ENCODE measurements at regions not wholly inside any gene's neighbourhood (a gene's known extent, or its start where the extent isn't known, plus 50 kb on each side); places are given as distances from the start of the nearest gene placed in this dataset.

DNA sequence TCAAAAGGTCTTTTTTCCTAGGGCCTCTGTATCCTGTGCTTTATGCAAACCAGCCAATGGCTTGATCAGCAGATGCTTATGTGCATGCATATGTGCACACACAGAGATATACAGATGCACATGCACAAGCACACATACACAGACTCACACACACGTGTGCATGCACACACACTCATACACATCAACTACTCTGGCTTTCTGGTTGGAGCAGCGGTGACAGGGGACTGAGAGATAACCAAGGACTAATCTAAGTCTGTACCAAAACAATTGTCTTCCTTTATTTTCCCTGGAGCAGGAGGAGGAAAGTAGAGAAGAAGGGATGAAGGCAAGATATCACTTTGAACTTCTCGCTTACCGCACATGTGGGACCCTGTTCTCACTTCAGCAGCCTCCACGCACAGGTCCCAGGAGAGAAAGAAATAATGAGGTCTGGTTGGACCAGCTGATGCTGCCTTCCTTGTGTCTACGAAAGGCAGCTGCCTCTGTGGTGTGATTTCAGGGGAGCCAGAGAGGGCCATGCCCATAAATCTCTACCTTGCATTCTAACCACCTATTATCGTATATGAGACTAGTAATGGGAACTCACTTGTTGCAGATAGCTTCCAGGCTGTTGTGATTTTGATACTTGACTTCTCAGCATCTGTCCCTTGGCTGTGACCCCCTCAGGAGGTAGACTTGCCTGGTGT lies 338.0 kb downstream of the EN1 start:
- no peak for TF ChIP-seq CTCF (IDR thresholded peaks at IDR 0.05; ENCODE audit: low read depth, low read length, poor library complexity, severe bottlenecking)
- no peak for TF ChIP-seq EZH2phosphoT487 (IDR thresholded peaks at IDR 0.05; ENCODE audit: borderline replicate concordance, low read length)
- H3K4me3 ChIP-seq (ENCODE audit: low read length), result no peak overlapping the region
- no peaks in the 10 kb centered on the region for H3F3A ChIP-seq (ENCODE audit: control insufficient read depth, insufficient read depth)
- no peaks in the 10 kb centered on the region for H3K4me1 ChIP-seq (ENCODE audit: control insufficient read depth, low read length)
- no peaks in the 10 kb centered on the region for H3K27me3 ChIP-seq (ENCODE audit: control insufficient read depth, low read length)
- H4K20me1 ChIP-seq (ENCODE audit: control insufficient read depth, insufficient read depth, low read depth, low read length), result no peaks in the 10 kb centered on the region
- no peak overlapping the region for H3K4me2 ChIP-seq (ENCODE audit: low read length)
- no peak overlapping the region for H3K27ac ChIP-seq (ENCODE audit: low read depth, low read length)
- no peaks in the 10 kb centered on the region for H3K9me2 ChIP-seq (replicated peaks; ENCODE audit: control insufficient read depth, low read length)
- no peaks in the 10 kb centered on the region for H3K79me2 ChIP-seq (ENCODE audit: control insufficient read depth, low read length)
- H3K9me3 ChIP-seq (ENCODE audit: control insufficient read depth, insufficient read depth, low read length), result no peaks in the 10 kb centered on the region
- no peaks in the 10 kb centered on the region for H3K36me3 ChIP-seq (ENCODE audit: control insufficient read depth, low read length)

DNA sequence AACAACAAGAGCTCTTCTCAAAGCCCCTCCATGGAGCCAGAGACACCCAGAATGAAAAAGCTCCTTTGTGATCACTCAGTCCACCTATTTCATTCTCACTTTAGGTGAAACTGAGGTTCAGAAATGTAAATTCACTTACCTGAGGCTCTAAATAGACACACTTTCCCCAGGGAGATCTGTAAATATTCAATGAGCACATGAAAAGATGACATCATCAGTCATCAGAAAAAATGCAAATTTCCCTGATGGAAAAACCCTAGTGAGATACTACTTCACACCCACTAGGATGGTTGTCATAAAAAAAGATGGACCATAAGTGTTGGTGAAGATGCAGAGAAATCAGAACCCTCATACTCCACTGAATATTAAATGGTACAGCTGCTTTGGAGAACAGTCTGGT lies 339.2 kb downstream of the EN1 start:
- TF ChIP-seq EZH2phosphoT487 (IDR thresholded peaks at IDR 0.05; ENCODE audit: borderline replicate concordance, low read length), result no peak
- no peak for TF ChIP-seq CTCF (IDR thresholded peaks at IDR 0.05; ENCODE audit: low read depth, low read length, poor library complexity, severe bottlenecking)

GRCh38 chr2:118505436-118505835 lies 342.0 kb downstream of the EN1 start:
- Histone ChIP-seq H3K9me2 (replicated peaks; ENCODE audit: control insufficient read depth, low read length) (no peaks in the 10 kb centered on the region), H3K4me1 (ENCODE audit: control insufficient read depth, low read length) (no peaks in the 10 kb centered on the region), H3K27me3 (ENCODE audit: control insufficient read depth, low read length) (no peaks in the 10 kb centered on the region), H3K27ac (ENCODE audit: low read depth, low read length) (no peak overlapping the region), H3K4me3 (ENCODE audit: low read length) (no peak overlapping the region), H4K20me1 (ENCODE audit: control insufficient read depth, insufficient read depth, low read depth, low read length) (no peaks in the 10 kb centered on the region), H3K9me3 (ENCODE audit: control insufficient read depth, insufficient read depth, low read length) (no peaks in the 10 kb centered on the region), H3K36me3 (ENCODE audit: control insufficient read depth, low read length) (no peaks in the 10 kb centered on the region), H3K4me2 (ENCODE audit: low read length) (no peak overlapping the region), H3F3A (ENCODE audit: control insufficient read depth, insufficient read depth) (no peaks in the 10 kb centered on the region), H3K79me2 (ENCODE audit: control insufficient read depth, low read length) (no peaks in the 10 kb centered on the region)
- TF ChIP-seq EZH2phosphoT487 (IDR thresholded peaks at IDR 0.05; ENCODE audit: borderline replicate concordance, low read length) (no peak), CTCF (IDR thresholded peaks at IDR 0.05; ENCODE audit: low read depth, low read length, poor library complexity, severe bottlenecking) (no peak)

More for the DNA sequence above, 339.2 kb downstream of the EN1 start:
- no peak overlapping the region for H3K4me2 ChIP-seq (ENCODE audit: low read length)
- no peaks in the 10 kb centered on the region for H3F3A ChIP-seq (ENCODE audit: control insufficient read depth, insufficient read depth)
- H3K9me2 ChIP-seq (replicated peaks; ENCODE audit: control insufficient read depth, low read length), result no peaks in the 10 kb centered on the region
- no peaks in the 10 kb centered on the region for H3K4me1 ChIP-seq (ENCODE audit: control insufficient read depth, low read length)
- H3K27ac ChIP-seq (ENCODE audit: low read depth, low read length), result no peak overlapping the region
- H3K36me3 ChIP-seq (ENCODE audit: control insufficient read depth, low read length), result no peaks in the 10 kb centered on the region
- H3K79me2 ChIP-seq (ENCODE audit: control insufficient read depth, low read length), result no peaks in the 10 kb centered on the region
- no peaks in the 10 kb centered on the region for H3K27me3 ChIP-seq (ENCODE audit: control insufficient read depth, low read length)
- H3K4me3 ChIP-seq (ENCODE audit: low read length), result no peak overlapping the region
- H4K20me1 ChIP-seq (ENCODE audit: control insufficient read depth, insufficient read depth, low read depth, low read length), result no peaks in the 10 kb centered on the region
- H3K9me3 ChIP-seq (ENCODE audit: control insufficient read depth, insufficient read depth, low read length), result no peaks in the 10 kb centered on the region

All from DOHH2 (cell line).